H1 (cell line): ENCODE measurements at regions not wholly inside any gene's neighbourhood (a gene's known extent, or its start where the extent isn't known, plus 50 kb on each side); places are given as distances from the start of the nearest gene placed in this dataset.

ENCODE experiments used
- ATF2 ChIP-seq: IDR thresholded peaks from 2 replicates; pipeline ENCODE4 v1.6.1; 2012; ENCODE audit warnings: low read length, inconsistent platforms
- BACH1 ChIP-seq: IDR thresholded peaks from 2 replicates; pipeline ENCODE4 v1.6.1; 2012; ENCODE audit warnings: low read length, improper control_type of control experiment
- SIRT6 ChIP-seq: IDR thresholded peaks from one replicate; pipeline ENCODE4 v1.7.1; 2012; ENCODE audit warnings: low read length, inconsistent platforms
- TAF1 ChIP-seq: IDR thresholded peaks from 2 replicates; pipeline ENCODE4 v1.6.1; 2011; ENCODE audit warnings: mild to moderate bottlenecking, low read depth, low read length

DNA sequence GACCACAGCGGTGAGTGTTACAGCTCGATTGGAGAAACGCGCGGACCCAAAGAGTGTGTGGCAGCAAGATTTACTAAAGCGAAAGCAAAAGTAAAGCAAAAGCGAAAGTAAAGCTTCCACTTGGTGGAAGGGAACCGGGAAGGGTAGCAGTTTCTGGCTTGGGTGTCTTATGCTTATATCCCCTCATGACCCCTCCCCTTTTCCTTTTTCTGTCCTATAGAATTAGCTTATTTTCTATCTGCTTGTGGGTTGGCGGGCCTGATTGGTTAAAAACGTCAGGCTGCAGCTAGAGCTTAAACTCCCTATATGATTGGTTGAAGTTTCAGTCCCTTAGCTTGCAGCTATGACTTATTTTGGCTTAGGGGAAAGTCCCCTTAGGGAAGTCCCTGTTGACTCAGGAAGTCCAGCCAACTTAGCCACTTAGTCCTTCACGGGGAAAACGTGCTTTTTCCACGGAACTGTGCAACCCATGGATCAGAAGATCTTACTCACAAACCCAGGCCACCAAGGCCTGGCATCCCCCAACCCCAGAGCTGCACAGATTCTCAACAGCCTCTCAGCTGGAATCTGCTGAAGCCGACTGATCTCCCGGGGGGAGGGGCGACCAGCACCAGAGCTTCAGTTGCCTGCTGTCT, 114.2 kb upstream of the ADAMTS16 start (continued):
- no peak for TF ChIP-seq TAF1
- TF ChIP-seq SIRT6, result no peak
- TF ChIP-seq ATF2, result no peak
- no peak for TF ChIP-seq BACH1
